Testis (tissue), 2 donors: ENCODE measurements at regions not wholly inside any gene's neighbourhood (a gene's known extent, or its start where the extent isn't known, plus 50 kb on each side); places are given as distances from the start of the nearest gene placed in this dataset.

Experiments used
- CTCF ChIP-seq, 3 experiments: fragments of 450-650 bp in 2 of 3; fragments of 200-600 bp in 1 of 3; sonication (generic) in 1 of 3; IDR thresholded peaks; one replicate each; pipeline ENCODE4 v1.5.1; 2016 to 2019; ENCODE audit warnings: antibody characterized with exemption in 3 of 3, mild to moderate bottlenecking in 2 of 3, moderate library complexity in 1 of 3
- POLR2A ChIP-seq: fragments of 450-650 bp; IDR thresholded peaks from one replicate; pipeline ENCODE4 v1.6.1; 2017; ENCODE audit warnings: antibody characterized with exemption, mild to moderate bottlenecking, moderate library complexity

- no peak for TF ChIP-seq CTCF (IDR thresholded peaks at IDR 0.05)
- TF ChIP-seq POLR2A: no peak
Observed at GRCh38 chr18:1026930-1027329, 122.3 kb downstream of the ADCYAP1 start.
